AG08395 (cell line): ENCODE measurements at regions not wholly inside any gene's neighbourhood (a gene's known extent, or its start where the extent isn't known, plus 50 kb on each side); places are given as distances from the start of the nearest gene placed in this dataset.
"Not testable (repeated sequence)": the region's sequence is repeated elsewhere in the genome, so short reads cannot be mapped to it uniquely, and the experiment has no call there.

Experiments used
- DNase-seq: peaks from one replicate; pipeline ENCODE4 v3.0.0; 2012; ENCODE audit warnings: mixed read lengths, low spot score

- no peak for DNase-seq
These were observed 140.3 kb downstream of the NR2F2 start for GRCh38 chr15:96470681-96471310.

- DNase-seq = no peak
These were observed 142.2 kb downstream of the NR2F2 start for GRCh38 chr15:96472681-96473080.

GRCh38 chr15:96473556-96473955 lies 143.1 kb downstream of the NR2F2 start:
- no peak for DNase-seq

DNA sequence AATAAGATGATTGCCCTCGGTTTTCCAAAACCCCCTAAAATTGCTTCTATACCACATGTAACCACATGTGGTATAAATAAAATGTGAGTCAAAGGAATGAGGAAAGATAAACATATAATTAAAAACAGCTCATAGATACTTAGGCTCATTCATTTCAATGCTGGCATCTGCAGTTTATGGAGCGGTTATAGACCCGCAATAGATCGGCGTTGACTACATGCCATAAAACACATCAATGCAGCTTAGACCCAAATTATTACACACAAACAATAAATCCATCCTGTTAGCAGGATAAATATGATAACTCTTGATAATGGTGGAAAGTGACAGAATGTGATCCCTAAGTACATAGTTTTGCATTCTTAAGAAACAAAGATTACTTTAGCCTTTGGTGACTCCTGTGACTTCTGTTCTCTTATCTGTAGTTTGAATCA lies 143.7 kb downstream of the NR2F2 start:
- DNase-seq = no peak

GRCh38 chr15:96477227-96477626 lies 146.7 kb downstream of the NR2F2 start:
- DNase-seq = no peak

GRCh38 chr15:96484412-96484811 lies 153.9 kb downstream of the NR2F2 start:
- DNase-seq = not testable (repeated sequence)

GRCh38 chr15:96484830-96485229 lies 154.3 kb downstream of the NR2F2 start:
- no peak for DNase-seq

DNA sequence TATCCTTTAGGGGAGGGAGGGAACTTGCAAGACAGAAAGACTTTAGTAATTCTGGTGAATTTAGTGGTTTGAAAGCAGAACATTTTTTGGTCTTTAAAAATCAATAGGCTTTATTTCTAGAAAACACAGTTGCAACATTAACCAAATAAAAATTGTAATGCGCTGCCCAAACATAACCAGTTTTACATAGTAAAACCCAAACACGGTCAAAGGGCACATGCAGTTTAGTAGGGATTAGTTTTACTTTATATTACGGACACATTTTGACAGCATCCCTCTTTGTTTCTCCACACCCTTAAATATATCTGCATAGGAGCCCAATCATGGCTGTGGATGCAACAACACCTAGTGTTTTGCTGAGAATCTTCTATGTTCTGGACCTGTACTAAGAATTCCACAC lies 156.7 kb downstream of the NR2F2 start:
- no peak for DNase-seq

DNA sequence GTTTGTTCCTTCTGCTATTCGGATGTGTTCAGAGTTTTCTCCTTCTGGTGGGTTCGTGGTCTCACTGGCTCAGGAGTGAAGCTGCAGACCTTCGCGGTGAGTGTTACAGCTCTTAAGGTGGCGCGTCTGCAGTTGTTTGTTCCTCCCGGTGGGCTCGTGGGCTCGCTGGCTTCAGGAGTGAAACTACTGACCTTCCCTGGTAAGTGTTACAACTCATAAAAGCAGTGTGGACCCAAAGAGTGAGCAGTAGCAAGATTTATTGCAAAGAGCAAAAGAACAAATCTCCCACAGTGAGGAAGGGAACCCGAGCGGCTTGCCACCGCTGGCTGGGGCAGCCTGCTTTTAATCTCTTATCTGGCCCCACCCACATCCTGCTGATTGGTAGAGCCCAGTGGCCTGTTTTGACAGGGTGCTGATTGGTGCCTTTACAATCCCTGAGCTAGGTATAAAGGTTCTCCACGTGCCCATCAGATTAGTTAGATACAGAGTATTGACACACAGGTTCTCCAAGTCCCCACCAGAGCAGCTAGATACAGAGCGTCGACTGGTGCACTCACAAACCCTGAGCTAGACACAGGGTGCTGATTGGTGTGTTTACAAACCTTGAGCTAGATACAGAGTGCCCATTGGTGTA lies 160.7 kb downstream of the NR2F2 start:
- not testable (repeated sequence) for DNase-seq

DNA sequence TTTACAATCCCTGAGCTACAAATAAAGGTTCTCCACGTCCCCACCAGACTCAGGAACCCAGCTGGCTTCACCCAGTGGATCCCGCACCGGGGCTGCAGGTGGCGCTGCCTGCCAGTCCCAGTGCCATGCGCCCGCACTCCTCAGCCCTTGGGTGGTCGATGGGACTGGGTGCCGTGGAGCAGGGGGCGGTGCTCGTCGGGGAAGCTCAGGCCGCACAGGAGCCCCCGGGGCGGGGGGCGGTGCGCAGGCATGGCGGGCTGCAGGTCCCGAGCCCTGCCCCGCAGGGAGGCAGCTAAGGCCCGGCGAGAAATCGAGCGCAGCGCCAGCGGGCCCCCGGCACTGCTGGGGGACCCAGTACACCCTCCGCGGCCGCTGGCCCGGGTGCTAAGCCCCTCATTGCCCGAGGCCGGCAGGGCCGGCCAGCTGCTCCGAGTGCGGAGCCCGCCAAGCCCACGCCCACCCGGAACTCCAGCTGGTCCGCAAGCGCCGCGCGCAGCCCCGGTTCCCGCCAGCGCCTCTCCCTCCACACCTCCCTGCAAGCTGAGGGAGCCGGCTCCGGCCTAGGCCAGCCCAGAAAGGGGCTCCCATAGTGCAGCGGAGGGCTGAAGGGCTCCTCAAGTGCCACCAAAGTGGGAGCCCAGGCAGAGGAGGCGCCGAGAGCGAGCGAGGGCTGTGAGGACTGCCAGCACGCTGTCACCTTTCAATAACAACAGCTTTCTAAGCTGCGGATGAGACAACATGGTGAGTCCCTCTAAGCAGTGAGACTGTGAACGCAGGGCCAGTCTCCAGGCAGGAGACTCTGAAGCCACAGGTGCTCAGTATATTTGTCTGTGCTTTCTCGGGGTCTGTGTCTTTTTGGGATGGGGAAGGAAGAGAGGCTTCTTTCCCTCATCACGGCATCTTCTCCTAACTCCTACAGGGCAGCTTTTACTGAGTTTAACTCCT lies 161.5 kb downstream of the NR2F2 start:
- DNase-seq = not testable (repeated sequence)

DNA sequence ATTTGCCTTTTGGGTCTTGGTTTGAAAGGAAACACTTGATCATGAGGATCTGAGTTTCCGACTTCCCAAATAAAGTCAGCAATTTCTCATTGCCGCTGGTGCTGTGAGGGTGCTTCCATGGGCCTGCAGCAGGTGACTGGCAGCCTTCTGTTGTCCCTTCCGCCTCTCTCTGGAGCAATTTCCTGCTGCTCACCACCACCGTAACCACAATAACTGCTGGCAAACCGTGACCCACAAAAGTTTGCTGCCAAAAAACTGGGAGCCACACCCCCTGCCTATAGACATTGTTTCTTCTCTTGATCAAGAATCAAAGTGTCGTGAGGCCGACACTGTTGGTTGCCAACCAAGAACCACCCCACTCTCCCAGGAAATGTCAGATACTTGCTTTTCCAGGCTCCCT lies 164.0 kb downstream of the NR2F2 start:
- no peak for DNase-seq

- no peak for DNase-seq
These were observed 164.9 kb downstream of the NR2F2 start for GRCh38 chr15:96495386-96495785.

DNA sequence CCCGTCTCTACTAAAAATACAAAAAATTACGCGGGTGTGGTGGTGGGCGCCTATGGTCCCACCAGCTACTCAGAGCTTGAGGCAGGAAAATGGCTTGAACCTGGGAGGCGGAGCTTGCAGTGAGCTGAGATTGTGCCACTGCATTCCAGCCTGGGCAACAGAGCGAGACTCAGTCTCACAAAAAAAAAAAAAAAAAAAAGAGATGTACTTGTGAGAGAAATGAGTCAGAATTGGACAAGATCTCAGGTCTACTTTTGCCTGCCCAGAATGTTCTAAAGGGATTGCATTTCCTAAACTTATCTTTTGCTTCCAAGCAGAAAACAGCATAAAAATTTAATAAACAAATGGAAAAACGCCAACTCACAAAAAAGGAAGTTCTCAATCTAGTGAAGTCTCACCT lies 167.5 kb downstream of the NR2F2 start:
- DNase-seq = no peak

DNA sequence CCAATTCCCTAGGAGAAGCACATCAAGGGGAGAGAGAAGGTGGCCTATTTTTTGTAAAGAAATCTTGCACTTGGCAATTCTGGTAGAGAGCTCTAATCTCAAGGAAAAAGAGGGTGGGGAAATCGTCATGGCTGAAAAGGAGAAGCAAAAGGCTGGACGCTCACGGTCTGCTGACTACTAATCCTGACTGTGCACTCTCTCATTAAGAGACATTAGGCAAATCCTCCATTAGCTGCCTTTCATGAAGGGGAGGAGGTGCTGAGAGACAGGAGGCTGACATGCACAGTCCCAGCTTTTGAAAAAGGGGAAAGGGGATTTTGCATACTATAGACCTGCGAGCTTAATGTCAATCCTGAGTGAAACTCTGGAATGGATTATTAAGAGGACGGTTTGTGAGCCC lies 170.0 kb downstream of the NR2F2 start:
- no peak for DNase-seq

DNA sequence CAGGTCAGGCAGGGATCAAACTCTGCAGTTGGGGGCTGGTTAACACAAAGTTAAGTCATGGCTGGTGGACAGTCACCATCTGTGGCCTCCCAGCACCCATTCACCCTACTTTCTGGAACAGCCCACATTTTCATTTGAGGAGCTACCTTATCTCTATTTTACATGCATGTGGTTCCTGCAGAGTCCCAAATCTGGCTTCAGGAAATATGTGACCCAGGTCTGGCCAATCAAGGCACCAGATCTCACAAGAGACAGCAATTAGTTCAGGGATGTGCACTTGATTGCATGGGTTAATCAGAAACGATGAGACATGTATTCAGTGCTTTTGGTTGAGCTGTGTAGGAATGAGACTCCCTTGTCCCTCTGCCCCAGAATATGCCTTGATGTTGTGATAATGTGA lies 170.9 kb downstream of the NR2F2 start:
- DNase-seq = no peak

- no peak for DNase-seq
These were observed 171.7 kb downstream of the NR2F2 start for GRCh38 chr15:96502196-96502595.

DNA sequence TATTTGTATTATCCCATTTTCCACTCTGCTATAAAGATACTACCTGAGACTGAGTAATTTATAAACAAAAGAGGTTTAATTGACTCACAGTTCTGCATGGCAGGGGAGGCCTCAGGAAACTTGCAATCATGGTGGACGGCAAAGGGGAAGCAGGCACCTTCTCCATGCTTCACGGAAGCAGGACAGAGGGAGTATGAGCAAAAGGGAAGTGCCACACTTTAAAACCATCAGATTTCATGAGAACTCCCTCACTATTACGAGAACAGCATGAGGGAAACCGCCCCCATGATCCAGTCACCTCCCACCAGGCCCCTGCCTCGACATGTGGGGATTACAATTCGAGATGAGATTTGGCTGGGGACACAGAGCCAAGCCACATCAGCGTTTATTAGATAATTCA lies 172.8 kb downstream of the NR2F2 start:
- no peak for DNase-seq

GRCh38 chr15:96504371-96504770 lies 173.9 kb downstream of the NR2F2 start:
- no peak for DNase-seq

DNA sequence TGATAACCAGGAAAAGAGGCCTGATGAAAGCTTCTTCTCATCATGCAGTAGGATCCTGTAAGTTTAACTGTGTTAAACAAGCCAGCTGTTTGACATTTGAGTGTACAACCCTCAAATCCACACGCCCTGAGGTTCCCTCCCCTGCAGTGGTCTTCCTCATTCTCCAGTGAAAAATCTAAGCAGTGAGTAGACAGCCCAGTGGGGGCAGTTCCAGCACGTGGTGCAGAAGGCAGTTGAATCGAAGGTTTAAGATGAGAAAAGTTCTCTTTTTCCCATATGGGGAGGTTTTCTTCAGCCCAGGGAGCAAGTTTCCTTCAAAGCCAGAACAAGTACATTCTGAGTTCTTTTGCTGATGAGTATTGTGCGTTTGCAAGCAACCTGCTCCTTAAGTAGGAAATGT lies 174.5 kb downstream of the NR2F2 start:
- no peak for DNase-seq

DNA sequence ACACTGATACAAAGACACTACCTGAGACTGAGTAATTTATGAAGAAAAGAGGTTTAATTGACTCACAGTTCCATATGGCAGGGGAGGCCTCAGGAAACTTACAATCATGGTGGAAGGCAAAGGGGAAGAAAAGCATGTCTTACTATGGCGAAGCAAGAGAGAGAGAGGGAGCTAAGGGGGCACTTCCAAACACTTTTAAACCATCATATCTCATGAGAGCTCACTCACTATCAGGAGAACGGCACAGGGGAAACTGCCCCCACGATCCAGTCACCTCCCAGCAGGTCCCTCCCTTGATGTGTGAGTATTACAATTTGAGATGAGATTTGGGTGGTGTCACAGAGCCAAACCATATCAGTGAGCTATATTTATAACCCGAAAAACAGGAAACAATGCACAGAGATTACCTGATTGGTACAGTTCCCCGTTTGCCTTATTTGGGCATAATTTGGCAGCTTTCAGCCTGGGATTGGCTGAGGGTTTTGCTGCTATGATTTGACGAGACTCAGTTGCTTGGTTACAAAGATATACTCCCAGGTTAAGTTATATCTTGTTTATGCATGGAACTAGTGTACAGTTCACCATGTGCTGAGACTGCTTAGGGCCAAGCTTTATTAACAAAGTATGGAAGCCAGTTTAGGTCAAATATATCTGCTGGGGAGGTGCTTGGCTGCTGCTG lies 184.2 kb downstream of the NR2F2 start:
- no peak for DNase-seq

GRCh38 chr15:96515371-96515770 lies 184.9 kb downstream of the NR2F2 start:
- no peak for DNase-seq

DNA sequence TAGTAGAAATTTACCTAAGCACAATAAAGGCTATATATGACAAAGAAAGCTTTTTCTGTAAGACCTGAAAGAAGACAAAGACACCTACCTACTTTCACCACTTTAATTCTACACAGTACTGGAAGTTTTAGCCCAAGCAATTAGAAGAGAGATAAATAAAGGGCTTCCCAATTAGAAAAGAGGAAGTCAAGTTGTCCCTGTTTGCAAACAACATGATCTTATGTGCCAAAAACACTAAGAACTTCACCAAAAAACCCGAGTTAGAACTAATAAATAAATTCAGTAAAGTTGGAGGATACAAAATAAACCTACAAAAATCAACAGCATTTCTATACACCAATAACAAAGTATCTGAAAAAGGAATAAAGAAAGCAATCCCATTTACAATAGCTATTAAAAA lies 190.9 kb downstream of the NR2F2 start:
- no peak for DNase-seq
